22Rv1 (cell line): ENCODE measurements at regions not wholly inside any gene's neighbourhood (a gene's known extent, or its start where the extent isn't known, plus 50 kb on each side); places are given as distances from the start of the nearest gene placed in this dataset.

Experiments
- H3K27ac ChIP-seq: fragments of 450-650 bp; 2 replicates; pipeline ENCODE4 v1.5.1; 2017
- ZFX ChIP-seq: fragments of 450-650 bp; IDR thresholded peaks from 2 replicates; pipeline ENCODE4 v1.6.1; 2017; ENCODE audit warnings: antibody characterized with exemption, borderline replicate concordance
- TF ChIP-seq, protein P1 (sequence below): fragments of 450-650 bp; IDR thresholded peaks from 2 replicates; pipeline ENCODE4 v1.5.1; 2017; ENCODE audit warnings: mild to moderate bottlenecking

DNA sequence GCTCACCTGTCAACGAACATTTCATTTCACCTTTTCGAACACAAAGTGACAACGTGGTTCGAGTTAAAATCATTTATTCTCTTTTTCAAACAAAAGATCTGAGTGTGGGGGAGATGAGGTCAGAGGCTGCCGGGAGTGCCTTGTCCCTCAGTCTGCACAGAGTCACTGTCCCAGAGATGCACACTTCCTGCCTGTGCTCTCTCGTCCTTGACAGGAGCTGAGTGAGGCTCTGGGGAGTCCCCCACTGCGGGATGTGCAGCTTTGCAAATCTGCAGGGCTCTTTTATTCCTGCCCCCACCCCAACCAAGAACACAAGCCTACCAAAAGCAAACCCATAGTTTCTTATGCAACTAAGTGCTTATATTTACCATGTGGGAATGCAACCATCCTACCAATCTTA lies 497.8 kb downstream of the EIPR1 start:
- TF ChIP-seq, protein P1, sequence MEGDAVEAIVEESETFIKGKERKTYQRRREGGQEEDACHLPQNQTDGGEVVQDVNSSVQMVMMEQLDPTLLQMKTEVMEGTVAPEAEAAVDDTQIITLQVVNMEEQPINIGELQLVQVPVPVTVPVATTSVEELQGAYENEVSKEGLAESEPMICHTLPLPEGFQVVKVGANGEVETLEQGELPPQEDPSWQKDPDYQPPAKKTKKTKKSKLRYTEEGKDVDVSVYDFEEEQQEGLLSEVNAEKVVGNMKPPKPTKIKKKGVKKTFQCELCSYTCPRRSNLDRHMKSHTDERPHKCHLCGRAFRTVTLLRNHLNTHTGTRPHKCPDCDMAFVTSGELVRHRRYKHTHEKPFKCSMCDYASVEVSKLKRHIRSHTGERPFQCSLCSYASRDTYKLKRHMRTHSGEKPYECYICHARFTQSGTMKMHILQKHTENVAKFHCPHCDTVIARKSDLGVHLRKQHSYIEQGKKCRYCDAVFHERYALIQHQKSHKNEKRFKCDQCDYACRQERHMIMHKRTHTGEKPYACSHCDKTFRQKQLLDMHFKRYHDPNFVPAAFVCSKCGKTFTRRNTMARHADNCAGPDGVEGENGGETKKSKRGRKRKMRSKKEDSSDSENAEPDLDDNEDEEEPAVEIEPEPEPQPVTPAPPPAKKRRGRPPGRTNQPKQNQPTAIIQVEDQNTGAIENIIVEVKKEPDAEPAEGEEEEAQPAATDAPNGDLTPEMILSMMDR, result no peak
- no peak for TF ChIP-seq ZFX
- no peak overlapping the region for H3K27ac ChIP-seq

DNA sequence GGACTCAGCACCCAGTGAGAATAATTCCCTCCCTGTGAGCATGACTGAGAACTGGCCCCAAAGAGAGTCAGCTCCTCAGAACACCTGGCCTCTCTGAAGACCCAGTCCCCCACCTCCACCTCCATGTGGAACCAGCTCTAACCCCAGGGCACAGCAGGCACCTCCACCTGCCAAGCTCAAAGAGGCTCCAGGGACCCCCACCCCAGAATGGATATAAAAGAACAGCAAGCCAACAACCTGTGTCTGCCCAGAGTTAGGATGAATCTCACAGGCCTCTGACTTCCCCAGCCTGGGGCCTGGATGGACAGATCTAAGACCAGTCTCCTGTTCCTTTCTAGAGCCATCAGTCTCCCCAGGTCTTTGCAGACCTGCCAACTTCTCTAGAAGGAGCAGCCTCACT lies 498.5 kb downstream of the EIPR1 start:
- H3K27ac ChIP-seq, result no peak overlapping the region
- TF ChIP-seq ZFX, result no peak

DNA sequence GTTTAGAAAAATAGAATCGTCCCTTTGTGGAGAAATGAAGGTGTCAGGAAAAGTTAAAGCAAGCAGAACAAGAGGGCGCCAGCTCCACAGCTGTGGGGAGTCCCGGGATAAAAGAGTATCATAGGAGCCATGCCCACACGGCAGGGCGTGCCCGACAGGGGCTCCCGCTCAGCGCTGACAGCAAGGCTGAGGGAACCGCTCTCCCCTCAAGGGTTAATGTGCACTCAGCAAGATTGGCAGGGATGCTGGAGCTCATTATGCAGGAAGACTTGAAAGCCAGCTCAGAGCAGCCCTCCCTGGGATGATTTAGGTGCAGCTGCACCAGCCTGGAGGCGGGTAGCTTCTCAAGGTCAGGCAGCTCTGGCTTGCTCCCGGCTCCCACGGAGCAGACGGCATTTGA lies 500.2 kb downstream of the EIPR1 start:
- no peak overlapping the region for H3K27ac ChIP-seq
- TF ChIP-seq ZFX, result no peak
- TF ChIP-seq, protein P1, result no peak

DNA sequence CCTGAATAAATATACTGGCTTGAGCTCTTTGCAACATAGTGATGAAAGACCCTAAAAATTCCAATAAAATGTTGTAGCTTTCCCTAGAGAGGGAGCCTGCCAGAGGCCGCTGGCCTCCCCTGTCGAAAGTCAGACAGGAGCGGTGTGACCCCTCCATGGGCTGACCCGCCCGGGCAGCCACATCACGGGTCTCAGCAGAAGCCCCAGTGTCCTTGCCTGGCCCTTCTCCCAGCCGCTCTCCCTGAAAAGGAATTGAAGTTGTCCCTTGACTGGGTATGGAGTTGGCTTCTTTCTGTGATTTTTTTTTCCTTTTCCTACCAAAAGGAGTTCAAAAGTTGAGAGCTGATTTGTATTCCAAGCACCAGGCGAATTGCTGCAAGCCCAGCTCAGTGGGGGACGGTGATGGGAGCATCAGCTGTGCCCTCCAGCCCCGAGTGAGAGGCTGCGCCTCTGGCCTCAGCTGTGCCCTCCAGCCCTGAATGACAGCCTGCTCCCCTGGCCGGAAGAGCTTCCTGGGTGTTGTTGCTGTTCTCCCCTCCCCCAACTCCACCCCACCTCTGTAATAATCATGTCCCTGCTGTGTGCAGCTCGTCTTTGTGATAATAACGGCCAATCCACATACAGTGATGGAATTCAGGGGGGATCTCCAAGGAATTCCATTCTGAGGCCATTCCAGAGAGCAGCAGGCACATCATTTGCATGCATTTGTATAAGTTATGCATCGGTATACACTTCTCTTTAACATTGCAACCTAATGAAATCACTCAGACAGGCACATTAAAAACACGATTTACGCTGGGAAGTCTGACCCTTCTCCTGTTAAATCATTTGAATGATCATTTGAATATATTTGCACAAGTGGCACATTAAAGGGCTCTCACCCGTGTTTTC lies 501.0 kb downstream of the EIPR1 start:
- no peak overlapping the region for H3K27ac ChIP-seq
- TF ChIP-seq, protein P1, result no peak
- no peak for TF ChIP-seq ZFX

DNA sequence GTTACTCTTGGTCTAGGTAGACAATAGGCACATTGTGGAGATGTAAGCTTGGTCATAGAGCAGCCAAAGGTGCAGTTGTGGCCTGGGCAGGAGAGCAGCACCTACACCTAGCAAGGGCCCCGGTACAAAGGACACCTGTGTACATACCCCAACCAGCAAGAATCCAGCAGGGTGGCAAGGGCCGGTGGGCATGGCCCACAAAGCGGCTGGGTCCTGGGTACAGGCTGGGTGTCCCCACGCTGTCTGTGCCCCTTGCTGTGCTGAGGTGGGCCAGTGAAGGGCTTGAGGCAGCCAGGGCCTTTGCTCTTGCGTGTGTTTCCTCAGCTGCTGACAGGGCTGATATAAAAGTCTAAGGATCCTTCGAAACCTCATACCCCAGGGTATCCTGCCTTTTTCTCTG lies 501.8 kb downstream of the EIPR1 start:
- no peak overlapping the region for H3K27ac ChIP-seq
- TF ChIP-seq, protein P1, result no peak
- TF ChIP-seq ZFX, result no peak

DNA sequence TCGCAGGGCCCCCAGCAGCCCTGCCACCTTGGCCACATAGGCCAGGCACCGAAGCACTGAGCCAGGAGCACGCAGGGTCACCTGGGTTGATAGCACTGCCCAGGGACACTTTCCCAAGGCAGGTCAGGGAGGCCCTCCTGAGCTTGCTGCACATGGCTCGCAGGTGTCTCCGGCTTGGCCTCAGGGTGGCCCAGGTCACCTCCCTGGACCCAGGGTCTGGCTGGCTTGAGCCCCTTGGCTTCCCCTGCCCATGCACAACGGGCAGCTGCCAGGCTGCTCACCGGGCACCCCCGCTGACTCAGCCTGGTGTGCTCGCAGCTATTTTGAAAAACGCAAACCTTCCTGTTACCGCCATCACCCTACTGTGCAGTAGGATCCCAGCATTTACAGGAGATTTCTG lies 502.3 kb downstream of the EIPR1 start:
- H3K27ac ChIP-seq, result no peak overlapping the region
- no peak for TF ChIP-seq ZFX
- TF ChIP-seq, protein P1, result no peak

DNA sequence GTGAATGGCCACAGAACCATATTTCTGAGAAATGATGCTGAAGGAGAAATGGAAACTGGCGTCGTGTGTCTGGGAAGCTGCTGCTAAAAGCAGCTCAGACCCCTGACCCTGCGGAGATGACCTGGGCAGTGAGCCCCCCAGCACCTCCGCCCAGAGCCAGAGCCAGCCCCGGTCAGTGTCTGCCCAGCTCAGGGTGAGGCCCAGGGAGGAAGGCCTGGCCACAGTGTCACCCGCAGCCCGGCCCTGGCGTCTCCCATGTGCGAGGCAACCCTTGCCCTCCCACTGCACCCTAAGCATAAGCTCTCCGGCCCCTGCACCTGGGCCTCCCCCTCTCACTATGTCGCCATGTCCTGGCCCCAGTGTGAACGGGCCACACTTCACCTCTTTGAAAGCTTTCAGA lies 502.8 kb downstream of the EIPR1 start:
- no peak for TF ChIP-seq ZFX
- TF ChIP-seq, protein P1, result no peak
- no peak overlapping the region for H3K27ac ChIP-seq

DNA sequence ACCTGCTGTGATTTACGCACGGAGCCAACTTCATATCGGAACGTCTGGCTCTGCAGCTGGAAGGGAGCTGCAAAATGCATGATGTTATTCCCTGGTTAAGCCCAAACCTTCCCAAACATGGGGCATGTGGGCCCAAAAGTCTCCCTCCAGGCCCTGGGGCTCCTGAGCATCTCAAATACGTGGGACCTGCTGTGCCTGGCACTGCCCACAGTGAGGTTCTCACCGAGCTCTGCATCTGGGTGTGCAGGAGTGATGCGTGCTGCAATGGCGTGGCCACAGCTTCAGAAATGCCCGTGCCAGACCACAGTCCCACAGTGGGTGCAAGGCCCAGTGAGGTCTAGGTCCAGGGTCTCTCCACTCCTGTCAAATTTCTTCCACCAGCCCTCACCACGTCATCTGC lies 503.3 kb downstream of the EIPR1 start:
- H3K27ac ChIP-seq, result no peak overlapping the region
- no peak for TF ChIP-seq ZFX
- TF ChIP-seq, protein P1, result no peak
